Panc1 (cell line): ENCODE measurements at regions not wholly inside any gene's neighbourhood (a gene's known extent, or its start where the extent isn't known, plus 50 kb on each side); places are given as distances from the start of the nearest gene placed in this dataset.

ENCODE experiments used
- ATAC-seq: fragments of 200-7000 bp; cut with Tn5 transposase; 2 replicates; pipeline ENCODE4 v1.9.1; 2020; ENCODE audit warnings: mild to moderate bottlenecking, moderate library complexity
- BruUV-seq: library from RNA; stranded (reverse); fragments of 400-500 nt; replicated peaks from 2 replicates; lab custom pipeline; 2021; lab: Mats Ljungman, UMichigan
- CTCF ChIA-PET: fragments of 300-600 bp; sonication (Branson Sonifier 250); formaldehyde crosslinking; loops from one replicate; lab custom pipeline; 2022; ENCODE audit warnings: antibody characterized with exemption; lab: Charles Lee
- POLR2A ChIA-PET: fragments of 300-600 bp; sonication (Branson Sonifier 250); formaldehyde crosslinking; loops from one replicate; lab custom pipeline; 2022; ENCODE audit warnings: antibody characterized with exemption; lab: Charles Lee
- DNase-seq: peaks from one replicate; pipeline ENCODE4 v3.0.0-alpha.2; 2010; ENCODE audit warnings: low read depth, low spot score
- H3K27ac ChIP-seq: 2 replicates; pipeline ENCODE4 v1.5.1; 2011; ENCODE audit warnings: mild to moderate bottlenecking, low read length, inconsistent platforms
- H3K27me3 ChIP-seq: fragments of 200-500 bp; sonication (Bioruptor generic); 2 replicates; pipeline ENCODE4 v1.6.0; 2014; ENCODE audit warnings: low read length, inconsistent platforms; ENCODE audit not compliant: control insufficient read depth, insufficient read depth
- H3K36me3 ChIP-seq: fragments of 200-500 bp; sonication (Bioruptor generic); 2 replicates; pipeline ENCODE4 v1.5.1; 2014; ENCODE audit warnings: inconsistent platforms, mild to moderate bottlenecking, low read length, moderate library complexity; ENCODE audit not compliant: control insufficient read depth, insufficient read depth
- H3K4me1 ChIP-seq: 2 replicates; pipeline ENCODE4 v1.5.1; 2011; ENCODE audit warnings: inconsistent platforms, mild to moderate bottlenecking, low read length, moderate library complexity; ENCODE audit not compliant: control insufficient read depth, insufficient read depth
- H3K4me3 ChIP-seq, 2 experiments: 2 replicates each; pipeline ENCODE4 v1.5.1; 2011 to 2012; ENCODE audit warnings: low read depth in 2 of 2, low read length in 2 of 2, mild to moderate bottlenecking in 2 of 2, inconsistent platforms in 1 of 2, moderate library complexity in 1 of 2
- H3K9me3 ChIP-seq: fragments of 200-500 bp; sonication (Bioruptor generic); 2 replicates; pipeline ENCODE4 v1.5.1; 2014; ENCODE audit warnings: low read depth, mild to moderate bottlenecking, inconsistent platforms, low read length, moderate library complexity; ENCODE audit not compliant: control insufficient read depth, insufficient read depth
- CTCF ChIP-seq: fragments of 450-650 bp; IDR thresholded peaks from 2 replicates; pipeline ENCODE4 v1.5.1; 2017; ENCODE audit warnings: mild to moderate bottlenecking
- POLR2AphosphoS5 ChIP-seq: IDR thresholded peaks from 2 replicates; pipeline ENCODE4 v1.6.1; 2012; ENCODE audit warnings: mild to moderate bottlenecking, low read depth, low read length, moderate library complexity
- REST ChIP-seq, 2 experiments: IDR thresholded peaks; 2 replicates each; pipeline ENCODE4 v1.6.1; 2011 to 2012; ENCODE audit warnings: low read depth in 2 of 2, control low read depth in 1 of 2, low read length in 1 of 2, mild to moderate bottlenecking in 1 of 2, moderate library complexity in 1 of 2; ENCODE audit not compliant: insufficient read depth in 1 of 2
- SIN3A ChIP-seq: IDR thresholded peaks from 2 replicates; pipeline ENCODE4 v1.6.1; 2012; ENCODE audit warnings: low read depth, mild to moderate bottlenecking, low read length, moderate library complexity, borderline replicate concordance; ENCODE audit not compliant: insufficient read depth
- TCF7L2 ChIP-seq: IDR thresholded peaks from 2 replicates; pipeline ENCODE4 v1.6.1; 2011; ENCODE audit warnings: mild to moderate bottlenecking, low read depth, low read length, inconsistent platforms
- in situ Hi-C: cut with HindIII; loops from 2 replicates; pipeline ENCODE4 v1.10.0; 2016; ENCODE audit warnings: low sequenced_read_pairs, low pct_unique_long_range_greater_than_20kb
- intact Hi-C: fragments of 100-400 bp; cut with micrococcal nuclease; formaldehyde crosslinking; loops from one replicate; pipeline ENCODE4 v1.10.0; 2022; ENCODE audit not compliant: unreplicated experiment

GRCh38 chr11:119863851-119864601 lies 135.0 kb upstream of the NECTIN1 start:
- Histone ChIP-seq H3K9me3 (no peaks in the 10 kb centered on the region), H3K27me3 (peaks cover 17% of the 10 kb centered on the region), H3K4me1 (no peaks in the 10 kb centered on the region), H3K27ac (no peak overlapping the region), H3K36me3 (no peaks in the 10 kb centered on the region), H3K4me3 (no peak overlapping the region)
- BruUV-seq = no TSS peak
- intact Hi-C loops (no loop called here), in situ Hi-C loops (no loop called here)
- CTCF ChIA-PET = no interaction called here
- no peak for TF ChIP-seq POLR2AphosphoS5
- TF ChIP-seq REST (IDR thresholded peaks at IDR 0.05; ENCODE audit: insufficient read depth in 1 of 2, low read depth in 2 of 2, low read length in 1 of 2) = no peak
- TF ChIP-seq CTCF = no peak
- TF ChIP-seq TCF7L2 = no peak
- TF ChIP-seq SIN3A = no peak
- ATAC-seq (0 out of 2 replicates have a peak, but pooled peaks have one; percentile 35), DNase-seq (no peak)
- POLR2A ChIA-PET = no interaction called here

- Histone ChIP-seq H3K27me3 (peaks cover 20% of the 10 kb centered on the region), H3K36me3 (no peaks in the 10 kb centered on the region), H3K9me3 (no peaks in the 10 kb centered on the region), H3K4me3 (no peak overlapping the region), H3K4me1 (no peaks in the 10 kb centered on the region), H3K27ac (no peak overlapping the region)
- intact Hi-C loops (no loop called here), in situ Hi-C loops (no loop called here)
- TF ChIP-seq REST (IDR thresholded peaks at IDR 0.05; ENCODE audit: insufficient read depth in 1 of 2, low read depth in 2 of 2, low read length in 1 of 2) = no peak
- TF ChIP-seq CTCF = no peak
- no peak for TF ChIP-seq POLR2AphosphoS5
- TF ChIP-seq SIN3A = no peak
- TF ChIP-seq TCF7L2 = no peak
- no peak for ATAC-seq
- BruUV-seq = no TSS peak
- CTCF ChIA-PET = interaction anchor here (0.7 kb wide), 1 partner anchor 244 kb away, joined by 12 read pairs; no protein-coding TSS in a partner anchor
- no peak for DNase-seq
- POLR2A ChIA-PET = no interaction called here
Measured at GRCh38 chr11:119863236-119863635, 134.2 kb upstream of the NECTIN1 start.
